ENCODE measurements at regions not wholly inside any gene's neighbourhood (a gene's known extent, or its start where the extent isn't known, plus 50 kb on each side); places are given as distances from the start of the nearest gene placed in this dataset.

- TF ChIP-seq ZFP30 (CRISPR knock-in tag; IDR thresholded peaks at IDR 0.05) (no peak), ZNF8 (CRISPR knock-in tag; IDR thresholded peaks at IDR 0.05) (no peak), CSRNP3 (CRISPR knock-in tag; IDR thresholded peaks at IDR 0.05) (no peak), ISL1 (CRISPR knock-in tag; IDR thresholded peaks at IDR 0.05) (no peak), ARNTL (CRISPR knock-in tag; IDR thresholded peaks at IDR 0.05; ENCODE audit: borderline replicate concordance, low read depth) (no peak), RARB (CRISPR knock-in tag; IDR thresholded peaks at IDR 0.05) (no peak)
Measured at GRCh38 chr12:108401964-108402363, 62.9 kb upstream of the CMKLR1 start.

Measured in SK-N-SH treated with all-trans-retinoic acid at 6 μM for 48 hours (cell line).